Smooth muscle cell (in vitro differentiated cells): ENCODE measurements at regions not wholly inside any gene's neighbourhood (a gene's known extent, or its start where the extent isn't known, plus 50 kb on each side); places are given as distances from the start of the nearest gene placed in this dataset.

Source experiments
- DNase-seq: peaks from one replicate; lab custom pipeline; 2025; ENCODE audit not compliant: unreplicated experiment; lab: John Stamatoyannopoulos, UW
- H2AFZ ChIP-seq: fragments of 200-600 bp; sonication (generic); 2 replicates; pipeline ENCODE4 v1.6.0; 2016; ENCODE audit warnings: antibody characterized with exemption, low read depth, mild to moderate bottlenecking
- H3F3A ChIP-seq: fragments of 200-600 bp; sonication (generic); 2 replicates; pipeline ENCODE4 v1.6.0; 2017; ENCODE audit warnings: antibody characterized with exemption, low read depth
- H3K27ac ChIP-seq: fragments of 200-600 bp; sonication (generic); 2 replicates; pipeline ENCODE4 v1.5.1; 2016; ENCODE audit warnings: low read depth, mild to moderate bottlenecking
- H3K27me3 ChIP-seq: fragments of 200-600 bp; sonication (generic); 2 replicates; pipeline ENCODE4 v1.6.1; 2016; ENCODE audit warnings: low read depth, mild to moderate bottlenecking
- H3K36me3 ChIP-seq: fragments of 200-600 bp; sonication (generic); 2 replicates; pipeline ENCODE4 v1.5.1; 2016; ENCODE audit warnings: low read depth
- H3K4me1 ChIP-seq: fragments of 200-600 bp; sonication (generic); 2 replicates; pipeline ENCODE4 v1.5.1; 2016; ENCODE audit warnings: low read depth
- H3K4me2 ChIP-seq: fragments of 200-600 bp; sonication (generic); 2 replicates; pipeline ENCODE4 v1.6.0; 2016; ENCODE audit warnings: mild to moderate bottlenecking
- H3K4me3 ChIP-seq: fragments of 200-600 bp; sonication (generic); 2 replicates; pipeline ENCODE4 v1.5.1; 2016; ENCODE audit warnings: mild to moderate bottlenecking
- H3K79me2 ChIP-seq: fragments of 200-600 bp; sonication (generic); 2 replicates; pipeline ENCODE4 v1.6.0; 2016; ENCODE audit warnings: low read depth, mild to moderate bottlenecking
- H3K9ac ChIP-seq: fragments of 200-600 bp; sonication (generic); 2 replicates; pipeline ENCODE4 v1.6.0; 2016; ENCODE audit warnings: low read depth
- H3K9me3 ChIP-seq: fragments of 200-600 bp; sonication (generic); replicated peaks from 2 replicates; pipeline ENCODE4 v1.5.1; 2016; ENCODE audit warnings: low read depth
- H4K20me1 ChIP-seq: fragments of 200-600 bp; sonication (generic); 2 replicates; pipeline ENCODE4 v1.6.0; 2016; ENCODE audit warnings: low read depth
- WGBS: methylation state at CpG from one replicate; pipeline ENCODE4 v1.1.7; 2016; ENCODE audit warnings: low lambda C conversion rate; 5-methylcytosine and 5-hydroxymethylcytosine counted together
- TF ChIP-seq, protein P1 (sequence below): fragments of 200-600 bp; sonication (generic); IDR thresholded peaks from 2 replicates; pipeline ENCODE4 v1.5.1; 2017; ENCODE audit warnings: borderline replicate concordance, mild to moderate bottlenecking, antibody characterized with exemption; ENCODE audit not compliant: insufficient read depth, poor library complexity, severe bottlenecking

DNA sequence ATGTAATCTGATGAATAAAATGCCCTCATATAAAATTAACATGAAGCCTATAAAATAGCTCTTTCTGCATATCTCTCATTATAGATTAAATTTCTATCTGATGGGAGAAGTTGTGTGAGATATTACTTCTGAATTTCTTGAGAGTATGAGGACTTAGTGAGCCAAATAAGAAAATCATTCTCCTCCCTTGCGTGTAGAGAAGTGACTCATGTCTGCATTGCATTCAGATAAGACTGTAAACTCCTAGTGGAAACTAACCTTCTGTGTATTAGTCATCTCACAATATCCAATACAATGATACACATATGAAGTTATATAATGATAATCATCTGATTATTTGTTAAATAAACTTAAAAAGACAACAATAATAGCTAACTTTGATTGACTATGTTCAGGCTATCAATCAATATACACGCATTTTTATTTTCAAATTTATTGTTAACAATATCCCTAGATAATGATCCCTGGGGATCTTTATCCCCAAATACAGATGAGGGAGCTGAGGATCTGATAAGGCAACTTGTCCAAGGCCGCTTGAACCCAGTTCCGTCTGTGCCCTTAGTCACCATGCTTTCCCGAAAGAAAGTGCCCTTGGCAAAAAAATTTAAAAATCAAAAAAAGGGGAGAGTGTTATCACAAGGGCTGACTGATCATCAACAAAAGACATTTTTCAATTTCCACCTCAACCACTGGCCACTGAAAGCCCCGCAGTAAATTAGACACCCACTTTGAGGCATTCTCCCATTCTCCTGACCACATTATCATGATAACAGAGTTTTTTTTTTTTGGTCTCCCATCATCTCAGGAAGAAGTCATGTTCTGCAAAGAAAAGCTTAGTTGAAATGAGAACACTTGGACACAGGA, 189.2 kb upstream of the RASSF8 start:
- Histone ChIP-seq H2AFZ (no peak overlapping the region), H3K4me3 (no peak overlapping the region), H3K36me3 (no peaks in the 10 kb centered on the region), H3K9me3 (no peaks in the 10 kb centered on the region), H3K4me1 (no peaks in the 10 kb centered on the region), H3K27me3 (no peaks in the 10 kb centered on the region), H3F3A (peaks cover 2% of the 10 kb centered on the region), H3K79me2 (no peaks in the 10 kb centered on the region), H3K4me2 (no peak overlapping the region), H3K27ac (peak overlapping the region; percentile 64), H4K20me1 (no peaks in the 10 kb centered on the region), H3K9ac (no peak overlapping the region)
- TF ChIP-seq, protein P1, sequence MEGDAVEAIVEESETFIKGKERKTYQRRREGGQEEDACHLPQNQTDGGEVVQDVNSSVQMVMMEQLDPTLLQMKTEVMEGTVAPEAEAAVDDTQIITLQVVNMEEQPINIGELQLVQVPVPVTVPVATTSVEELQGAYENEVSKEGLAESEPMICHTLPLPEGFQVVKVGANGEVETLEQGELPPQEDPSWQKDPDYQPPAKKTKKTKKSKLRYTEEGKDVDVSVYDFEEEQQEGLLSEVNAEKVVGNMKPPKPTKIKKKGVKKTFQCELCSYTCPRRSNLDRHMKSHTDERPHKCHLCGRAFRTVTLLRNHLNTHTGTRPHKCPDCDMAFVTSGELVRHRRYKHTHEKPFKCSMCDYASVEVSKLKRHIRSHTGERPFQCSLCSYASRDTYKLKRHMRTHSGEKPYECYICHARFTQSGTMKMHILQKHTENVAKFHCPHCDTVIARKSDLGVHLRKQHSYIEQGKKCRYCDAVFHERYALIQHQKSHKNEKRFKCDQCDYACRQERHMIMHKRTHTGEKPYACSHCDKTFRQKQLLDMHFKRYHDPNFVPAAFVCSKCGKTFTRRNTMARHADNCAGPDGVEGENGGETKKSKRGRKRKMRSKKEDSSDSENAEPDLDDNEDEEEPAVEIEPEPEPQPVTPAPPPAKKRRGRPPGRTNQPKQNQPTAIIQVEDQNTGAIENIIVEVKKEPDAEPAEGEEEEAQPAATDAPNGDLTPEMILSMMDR: no peak
- no peak for DNase-seq
- WGBS: 64% methylated on average over 6 of the region's 6 CpGs

DNA sequence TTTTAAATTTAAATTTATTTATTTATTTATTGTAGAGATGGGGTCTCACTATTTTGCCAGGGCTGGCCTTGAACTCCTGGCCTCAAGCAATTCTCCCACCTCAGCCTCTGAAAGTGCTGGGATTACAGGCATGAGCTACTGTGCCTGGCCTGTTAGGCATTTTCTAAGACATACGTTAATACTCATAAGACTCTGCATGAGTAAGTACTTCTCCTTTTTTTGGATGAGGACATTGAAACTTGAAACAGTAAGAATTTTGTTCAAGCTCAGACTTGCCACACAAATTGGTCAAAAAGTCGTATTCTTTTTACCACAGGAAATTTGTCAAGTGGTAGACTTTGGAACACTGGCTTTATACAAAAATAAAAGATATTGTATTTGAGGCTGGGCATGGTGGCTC, 187.4 kb upstream of the RASSF8 start:
- no peak overlapping the region for H3K9ac ChIP-seq
- no peaks in the 10 kb centered on the region for H3F3A ChIP-seq
- H3K4me2 ChIP-seq: no peak overlapping the region
- H3K79me2 ChIP-seq: no peaks in the 10 kb centered on the region
- WGBS: 33% methylated on average over 2 of the region's 2 CpGs
- no peaks in the 10 kb centered on the region for H3K27me3 ChIP-seq
- H3K27ac ChIP-seq: peak overlapping the region; percentile 68
- DNase-seq: no peak
- H4K20me1 ChIP-seq: no peaks in the 10 kb centered on the region
- TF ChIP-seq, protein P1: no peak
- no peak overlapping the region for H3K4me3 ChIP-seq
- H2AFZ ChIP-seq: no peak overlapping the region
- no peaks in the 10 kb centered on the region for H3K36me3 ChIP-seq
- peaks cover 5% of the 10 kb centered on the region for H3K4me1 ChIP-seq
- H3K9me3 ChIP-seq: no peaks in the 10 kb centered on the region

DNA sequence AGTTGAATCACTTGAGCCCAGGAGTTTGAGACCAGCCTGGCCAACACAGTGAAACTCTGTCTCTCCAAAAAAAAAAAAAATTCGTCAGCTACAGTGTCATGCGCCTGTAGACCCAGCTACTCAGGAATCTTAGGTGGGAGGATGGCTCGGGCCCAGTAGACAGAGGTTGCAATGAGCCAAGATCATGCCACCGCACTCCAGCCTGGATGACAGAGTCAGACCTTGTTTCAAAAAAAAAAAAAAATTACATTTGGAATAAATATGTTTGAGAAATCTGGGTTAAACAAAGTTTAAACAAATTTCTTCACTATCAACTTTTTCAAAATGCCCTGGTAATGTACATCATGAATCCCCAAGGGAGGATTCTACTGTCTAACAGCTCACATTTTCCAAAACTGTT, 187.0 kb upstream of the RASSF8 start:
- 89% methylated on average over 4 of the region's 4 CpGs for WGBS
- Histone ChIP-seq H3K4me1 (peaks cover 6% of the 10 kb centered on the region), H3K4me2 (no peak overlapping the region), H3K27ac (peak overlapping the region; percentile 68), H3F3A (no peaks in the 10 kb centered on the region), H3K27me3 (no peaks in the 10 kb centered on the region), H3K9ac (no peak overlapping the region), H3K36me3 (no peaks in the 10 kb centered on the region), H2AFZ (no peak overlapping the region), H3K79me2 (no peaks in the 10 kb centered on the region), H3K4me3 (no peak overlapping the region), H3K9me3 (no peaks in the 10 kb centered on the region), H4K20me1 (no peaks in the 10 kb centered on the region)
- TF ChIP-seq, protein P1: no peak
- no peak for DNase-seq

DNA sequence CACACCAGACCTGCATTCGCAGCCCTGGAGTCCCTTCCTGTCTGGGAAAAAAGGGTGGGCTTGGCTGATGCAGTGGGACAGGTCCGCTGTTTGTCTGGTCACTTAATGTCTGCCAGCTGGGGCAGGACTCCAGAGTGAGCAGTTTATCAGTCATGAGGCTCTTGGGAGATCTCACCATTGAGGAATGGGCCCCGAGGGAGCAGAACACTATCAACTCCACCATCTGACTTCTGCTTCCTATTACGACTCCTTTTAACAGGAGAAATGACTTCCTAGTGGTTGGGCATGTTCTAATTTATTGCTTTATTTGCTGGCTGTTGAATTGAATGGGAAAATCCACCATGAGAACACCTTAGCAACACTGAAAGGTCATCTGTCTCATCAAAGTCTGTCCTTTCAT, 182.5 kb upstream of the RASSF8 start:
- peak overlapping the region; percentile 84 for H3K27ac ChIP-seq
- TF ChIP-seq, protein P1: no peak
- peak overlapping the region; percentile 26 for H3K9ac ChIP-seq
- H3K4me3 ChIP-seq: no peak overlapping the region
- peak overlapping the region; percentile 1 for H3K4me2 ChIP-seq
- H3K36me3 ChIP-seq: no peaks in the 10 kb centered on the region
- DNase-seq: no peak
- no peaks in the 10 kb centered on the region for H3F3A ChIP-seq
- H3K79me2 ChIP-seq: no peaks in the 10 kb centered on the region
- 24% methylated on average over 4 of the region's 4 CpGs for WGBS
- H3K9me3 ChIP-seq: no peaks in the 10 kb centered on the region
- H3K4me1 ChIP-seq: peaks cover 6% of the 10 kb centered on the region
- H3K27me3 ChIP-seq: no peaks in the 10 kb centered on the region
- no peaks in the 10 kb centered on the region for H4K20me1 ChIP-seq
- peak overlapping the region; percentile 73 for H2AFZ ChIP-seq
